Osteoblast (primary cell): ENCODE measurements at regions not wholly inside any gene's neighbourhood (a gene's known extent, or its start where the extent isn't known, plus 50 kb on each side); places are given as distances from the start of the nearest gene placed in this dataset.

ENCODE experiments used
- DNase-seq: peaks from one replicate; pipeline ENCODE4 v3.0.0; 2011; ENCODE audit warnings: low spot score, mixed read lengths; ENCODE audit not compliant: insufficient read length; ENCODE audit errors: missing footprints
- H2AFZ ChIP-seq: 2 replicates; pipeline ENCODE4 v1.6.0; 2011; ENCODE audit warnings: mild to moderate bottlenecking, low read length
- H3K27ac ChIP-seq: 2 replicates; pipeline ENCODE4 v1.5.1; 2011; ENCODE audit warnings: mild to moderate bottlenecking, low read depth, low read length, moderate library complexity
- H3K27me3 ChIP-seq: 2 replicates; pipeline ENCODE4 v1.6.0; 2012; ENCODE audit warnings: mild to moderate bottlenecking, control low read depth, inconsistent platforms, low read length, moderate library complexity; ENCODE audit not compliant: insufficient read depth
- H3K36me3 ChIP-seq: 2 replicates; pipeline ENCODE4 v1.5.1; 2011; ENCODE audit warnings: mild to moderate bottlenecking, low read length, control low read depth, moderate library complexity; ENCODE audit not compliant: insufficient read depth
- H3K4me1 ChIP-seq: 2 replicates; pipeline ENCODE4 v1.5.1; 2011; ENCODE audit warnings: mild to moderate bottlenecking, low read length, control low read depth, moderate library complexity; ENCODE audit not compliant: insufficient read depth
- H3K4me2 ChIP-seq: 2 replicates; pipeline ENCODE4 v1.6.0; 2011; ENCODE audit warnings: mild to moderate bottlenecking, low read length; ENCODE audit not compliant: insufficient read depth
- H3K4me3 ChIP-seq: fragments of 200-600 bp; sonication (generic); 3 replicates; pipeline ENCODE4 v1.5.1; 2012; ENCODE audit warnings: mild to moderate bottlenecking, low read length, inconsistent platforms; ENCODE audit not compliant: insufficient read depth
- H3K79me2 ChIP-seq: 2 replicates; pipeline ENCODE4 v1.6.0; 2012; ENCODE audit warnings: mild to moderate bottlenecking, low read length, control low read depth, inconsistent platforms; ENCODE audit not compliant: insufficient read depth
- H3K9me3 ChIP-seq: 2 replicates; pipeline ENCODE4 v1.5.1; 2011; ENCODE audit warnings: low read depth, low read length, control low read depth
- H4K20me1 ChIP-seq: 2 replicates; pipeline ENCODE4 v1.6.0; 2012; ENCODE audit warnings: mild to moderate bottlenecking, low read length, control low read depth; ENCODE audit not compliant: insufficient read depth
- CTCF ChIP-seq: IDR thresholded peaks from 2 replicates; pipeline ENCODE4 v1.5.1; 2011; ENCODE audit warnings: mild to moderate bottlenecking, low read depth, low read length, moderate library complexity; ENCODE audit errors: extremely low read depth

DNA sequence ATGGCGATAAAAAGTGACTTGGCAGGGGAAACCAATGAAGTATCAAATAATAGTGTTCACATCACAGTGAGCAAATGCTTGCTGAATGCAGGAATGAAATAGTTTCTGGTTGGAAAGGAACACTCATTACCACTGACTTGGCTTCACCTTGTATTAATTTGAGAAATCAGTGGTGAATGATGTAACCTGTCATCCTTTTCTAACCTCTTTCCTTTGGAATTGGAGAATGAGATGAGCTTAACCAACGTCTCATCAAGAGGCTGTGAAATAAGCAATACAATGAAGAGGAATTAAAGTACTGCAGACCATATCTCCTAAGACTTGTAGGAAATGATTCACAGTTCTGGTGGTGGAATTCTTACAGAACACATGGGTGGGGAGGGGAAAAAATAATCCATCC is 192.2 kb downstream of the DMAC1 start:
- Histone ChIP-seq H3K4me2 (no peak overlapping the region), H2AFZ (no peak overlapping the region), H3K9me3 (no peaks in the 10 kb centered on the region), H3K27me3 (no peaks in the 10 kb centered on the region), H4K20me1 (no peaks in the 10 kb centered on the region), H3K36me3 (no peaks in the 10 kb centered on the region), H3K4me1 (no peaks in the 10 kb centered on the region), H3K79me2 (no peaks in the 10 kb centered on the region), H3K27ac (no peak overlapping the region), H3K4me3 (no peak overlapping the region)
- no peak for DNase-seq
- no peak for TF ChIP-seq CTCF

DNA sequence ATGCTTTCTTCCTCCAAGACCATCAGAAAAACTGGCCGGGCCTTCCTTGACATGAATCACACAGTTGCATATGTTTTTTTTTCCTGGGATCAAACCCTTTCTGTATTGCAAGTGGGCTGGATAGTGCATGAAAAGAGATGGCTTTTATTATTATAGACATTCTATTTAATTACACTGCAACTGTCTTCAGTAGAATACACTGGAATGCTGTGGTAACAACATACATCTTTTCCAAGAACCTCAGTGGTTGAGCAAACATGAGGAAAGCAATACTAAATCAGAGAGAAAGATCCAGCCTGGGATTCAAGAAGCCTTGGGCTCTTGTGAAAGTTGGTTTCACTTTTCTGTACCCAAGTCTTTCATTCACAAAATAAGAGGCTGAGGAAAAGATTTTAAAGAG is 193.0 kb downstream of the DMAC1 start:
- no peaks in the 10 kb centered on the region for H3K9me3 ChIP-seq
- no peaks in the 10 kb centered on the region for H3K36me3 ChIP-seq
- H4K20me1 ChIP-seq: no peaks in the 10 kb centered on the region
- no peaks in the 10 kb centered on the region for H3K79me2 ChIP-seq
- H3K27me3 ChIP-seq: no peaks in the 10 kb centered on the region
- no peak overlapping the region for H3K4me2 ChIP-seq
- TF ChIP-seq CTCF: no peak
- H3K4me1 ChIP-seq: no peaks in the 10 kb centered on the region
- H3K4me3 ChIP-seq: no peak overlapping the region
- no peak overlapping the region for H3K27ac ChIP-seq
- no peak overlapping the region for H2AFZ ChIP-seq
- no peak for DNase-seq

- no peaks in the 10 kb centered on the region for H3K4me1 ChIP-seq
These were observed 197.8 kb downstream of the DMAC1 start for GRCh38 chr9:7601739-7602138.

DNA sequence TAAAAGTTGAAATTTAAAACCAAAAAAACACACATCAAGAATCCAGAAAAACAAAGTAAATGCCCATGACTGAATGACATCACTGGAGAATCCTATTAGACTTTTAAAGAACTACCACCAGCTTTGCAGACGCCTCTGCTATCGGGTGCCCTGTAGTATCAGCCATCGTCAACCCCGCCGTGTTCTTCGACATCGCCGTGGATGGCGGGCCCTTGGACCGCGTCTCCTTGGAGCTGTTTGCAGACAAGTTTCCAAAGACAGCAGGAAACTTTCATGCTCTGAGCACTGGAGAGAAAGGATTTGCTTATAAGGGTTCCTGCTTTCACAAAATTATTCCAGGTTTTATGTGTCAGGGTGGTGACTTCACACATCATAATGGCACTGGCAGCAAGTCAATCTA is 201.9 kb downstream of the DMAC1 start:
- Histone ChIP-seq H3K27ac (no peak overlapping the region), H3K9me3 (no peaks in the 10 kb centered on the region), H3K4me1 (no peaks in the 10 kb centered on the region), H4K20me1 (no peaks in the 10 kb centered on the region), H3K4me3 (no peak overlapping the region), H3K4me2 (no peak overlapping the region), H3K36me3 (no peaks in the 10 kb centered on the region), H3K79me2 (no peaks in the 10 kb centered on the region), H3K27me3 (no peaks in the 10 kb centered on the region), H2AFZ (no peak overlapping the region)
- DNase-seq: no peak
- TF ChIP-seq CTCF: no peak

More at GRCh38 chr9:7601739-7602138, 197.8 kb downstream of the DMAC1 start:
- no peaks in the 10 kb centered on the region for H3K9me3 ChIP-seq
- H3K27ac ChIP-seq: no peak overlapping the region
- no peaks in the 10 kb centered on the region for H3K79me2 ChIP-seq
- H3K27me3 ChIP-seq: no peaks in the 10 kb centered on the region
- H3K4me2 ChIP-seq: no peak overlapping the region
- no peaks in the 10 kb centered on the region for H4K20me1 ChIP-seq
- no peaks in the 10 kb centered on the region for H3K36me3 ChIP-seq
- TF ChIP-seq CTCF: no peak
- no peak for DNase-seq
- no peak overlapping the region for H2AFZ ChIP-seq
- no peak overlapping the region for H3K4me3 ChIP-seq
